ENCODE measurements at regions not wholly inside any gene's neighbourhood (a gene's known extent, or its start where the extent isn't known, plus 50 kb on each side); places are given as distances from the start of the nearest gene placed in this dataset.

DNA sequence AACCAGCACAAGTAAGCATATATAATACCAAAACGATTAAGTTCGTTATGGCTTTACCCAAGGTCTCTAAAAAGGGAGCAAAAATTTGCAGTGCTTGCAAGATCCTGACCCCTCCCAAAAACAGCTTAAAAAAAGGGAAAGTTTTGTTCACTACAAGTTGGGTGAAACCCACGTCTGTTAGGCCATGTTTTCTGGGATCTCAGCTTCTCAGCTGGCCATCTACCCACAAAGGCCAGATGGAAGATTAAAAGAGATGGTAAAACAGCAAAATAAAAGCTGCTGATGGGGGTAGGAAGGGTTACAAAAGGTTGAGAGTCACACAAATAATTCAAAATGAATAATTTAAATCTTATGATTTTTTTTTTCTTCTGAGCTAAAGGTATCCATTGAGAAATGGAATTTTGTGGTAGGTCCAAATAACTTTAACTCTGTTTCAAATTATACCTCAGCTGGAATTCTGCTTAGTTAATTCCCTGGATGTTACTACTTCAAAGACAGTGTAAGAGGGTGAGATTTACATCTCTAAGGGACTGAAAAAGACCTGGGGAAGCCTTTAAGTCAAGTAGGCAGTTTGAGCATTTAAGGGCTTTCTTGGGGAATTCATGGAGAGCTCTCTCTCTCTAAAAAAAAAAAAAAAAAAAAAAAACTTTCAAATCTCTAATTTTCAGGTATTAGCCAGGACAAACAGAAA is 185.6 kb upstream of the NAV3 start:
- TF ChIP-seq BCL11A (IDR thresholded peaks at IDR 0.05; ENCODE audit: low read depth, low read length) (no peak), USF2 (IDR thresholded peaks at IDR 0.05; ENCODE audit: borderline replicate concordance, low read depth, low read length) (no peak), RAD21 (IDR thresholded peaks at IDR 0.05; ENCODE audit: insufficient read depth, low read depth, low read length) (no peak), CTCF (IDR thresholded peaks at IDR 0.05 in 2 of 3, conservative IDR thresholded peaks at IDR 0.05 in 1 of 3; ENCODE audit: control insufficient read depth in 2 of 3, extremely low read depth in 1 of 3, insufficient read depth in 1 of 3, low read depth in 3 of 3, low read length in 3 of 3) (no peak), SP1 (IDR thresholded peaks at IDR 0.05; ENCODE audit: low read depth, low read length) (no peak), RFX5 (IDR thresholded peaks at IDR 0.05; ENCODE audit: low read depth, low read length) (no peak), SRF (IDR thresholded peaks at IDR 0.05; ENCODE audit: low read depth in 2 of 2, low read length in 2 of 2) (no peak)

Data from GM12878 (cell line).